ENCODE measurements at regions not wholly inside any gene's neighbourhood (a gene's known extent, or its start where the extent isn't known, plus 50 kb on each side); places are given as distances from the start of the nearest gene placed in this dataset.

DNA sequence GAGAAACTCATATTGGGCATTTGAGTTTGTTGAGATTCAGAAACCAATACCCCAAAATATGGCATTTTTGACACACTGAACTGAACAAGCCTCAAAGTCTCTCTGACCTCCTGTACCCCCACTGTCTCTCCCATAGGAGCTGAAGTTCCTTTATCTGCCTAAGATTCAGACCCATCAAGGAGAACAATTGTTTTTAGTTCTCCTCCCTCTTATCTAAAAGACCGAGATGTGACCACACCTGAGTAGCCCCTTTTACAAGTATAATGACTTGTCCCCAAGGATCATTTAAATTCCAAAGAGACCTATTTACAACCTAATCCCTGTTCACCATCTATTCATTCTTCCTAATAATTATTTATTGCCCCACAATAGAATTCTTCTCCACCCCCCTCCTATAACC is 122.1 kb upstream of the PLAAT1 start:
- no peak for DNase-seq (ENCODE audit: low spot score)
- Histone ChIP-seq H4K20me1 (ENCODE audit: insufficient read depth, low read length) (no peaks in the 10 kb centered on the region), H2AFZ (ENCODE audit: low read length) (no peak overlapping the region), H3K27ac (ENCODE audit: low read depth, low read length, poor library complexity, severe bottlenecking) (no peak overlapping the region), H3K79me2 (ENCODE audit: insufficient read depth, low read depth, low read length) (no peaks in the 10 kb centered on the region), H3K36me3 (ENCODE audit: insufficient read depth, low read length) (no peaks in the 10 kb centered on the region), H3K9me2 (ENCODE audit: insufficient read depth, low read length) (no peaks in the 10 kb centered on the region), H3K4me1 (ENCODE audit: insufficient read depth, low read length, poor library complexity, severe bottlenecking) (no peaks in the 10 kb centered on the region), H3K9me3 (ENCODE audit: low read length) (no peaks in the 10 kb centered on the region), H3K4me2 (ENCODE audit: low read length) (no peak overlapping the region), H3K4me3 (ENCODE audit: low read depth, low read length, poor library complexity, severe bottlenecking) (no peak overlapping the region)
- intact Hi-C loops (cut with micrococcal nuclease; ENCODE audit: unreplicated experiment) = no loop called here
- no peak for TF ChIP-seq EZH2phosphoT487 (IDR thresholded peaks at IDR 0.05; ENCODE audit: borderline replicate concordance, low read depth, low read length)
- TF ChIP-seq, protein P1, sequence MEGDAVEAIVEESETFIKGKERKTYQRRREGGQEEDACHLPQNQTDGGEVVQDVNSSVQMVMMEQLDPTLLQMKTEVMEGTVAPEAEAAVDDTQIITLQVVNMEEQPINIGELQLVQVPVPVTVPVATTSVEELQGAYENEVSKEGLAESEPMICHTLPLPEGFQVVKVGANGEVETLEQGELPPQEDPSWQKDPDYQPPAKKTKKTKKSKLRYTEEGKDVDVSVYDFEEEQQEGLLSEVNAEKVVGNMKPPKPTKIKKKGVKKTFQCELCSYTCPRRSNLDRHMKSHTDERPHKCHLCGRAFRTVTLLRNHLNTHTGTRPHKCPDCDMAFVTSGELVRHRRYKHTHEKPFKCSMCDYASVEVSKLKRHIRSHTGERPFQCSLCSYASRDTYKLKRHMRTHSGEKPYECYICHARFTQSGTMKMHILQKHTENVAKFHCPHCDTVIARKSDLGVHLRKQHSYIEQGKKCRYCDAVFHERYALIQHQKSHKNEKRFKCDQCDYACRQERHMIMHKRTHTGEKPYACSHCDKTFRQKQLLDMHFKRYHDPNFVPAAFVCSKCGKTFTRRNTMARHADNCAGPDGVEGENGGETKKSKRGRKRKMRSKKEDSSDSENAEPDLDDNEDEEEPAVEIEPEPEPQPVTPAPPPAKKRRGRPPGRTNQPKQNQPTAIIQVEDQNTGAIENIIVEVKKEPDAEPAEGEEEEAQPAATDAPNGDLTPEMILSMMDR (conservative IDR thresholded peaks at IDR 0.05; ENCODE audit: low read length) = no peak
- CTCF ChIA-PET (ENCODE audit: unreplicated experiment) = no interaction called here
- POLR2A ChIA-PET = interaction anchor here (0.7 to 2.5 kb wide), 2 partner anchors 9 to 1403 kb away, joined by 3 to 6 read pairs; no protein-coding TSS in a partner anchor
- BruUV-seq (replicated peaks) = no TSS peak

DNA sequence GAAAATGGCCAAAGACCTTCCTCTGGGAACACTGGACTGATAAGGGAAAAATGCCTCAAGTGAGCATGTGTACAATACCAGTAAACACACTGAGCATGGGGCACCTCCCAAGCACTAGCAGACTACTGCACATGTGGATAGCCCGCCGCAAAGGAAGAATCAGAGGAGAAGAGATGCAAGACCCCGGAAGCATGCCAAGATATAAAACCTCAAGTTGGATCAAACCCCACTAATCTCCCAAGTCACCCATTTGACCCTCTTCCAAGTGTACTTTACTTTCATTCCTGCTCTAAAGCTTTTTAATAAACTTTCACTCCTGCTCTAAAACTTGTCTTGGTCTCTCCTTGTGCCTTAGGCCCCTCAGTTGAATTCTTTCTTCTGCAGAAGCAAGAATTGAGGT is 121.1 kb upstream of the PLAAT1 start:
- no TSS peak for BruUV-seq (replicated peaks)
- CTCF ChIA-PET (ENCODE audit: unreplicated experiment) = no interaction called here
- TF ChIP-seq, protein P1 (conservative IDR thresholded peaks at IDR 0.05; ENCODE audit: low read length) = no peak
- TF ChIP-seq EZH2phosphoT487 (IDR thresholded peaks at IDR 0.05; ENCODE audit: borderline replicate concordance, low read depth, low read length) = no peak
- Histone ChIP-seq H3K4me1 (ENCODE audit: insufficient read depth, low read length, poor library complexity, severe bottlenecking) (no peaks in the 10 kb centered on the region), H3K9me3 (ENCODE audit: low read length) (no peaks in the 10 kb centered on the region), H2AFZ (ENCODE audit: low read length) (no peak overlapping the region), H3K79me2 (ENCODE audit: insufficient read depth, low read depth, low read length) (no peaks in the 10 kb centered on the region), H3K4me2 (ENCODE audit: low read length) (no peak overlapping the region), H3K27ac (ENCODE audit: low read depth, low read length, poor library complexity, severe bottlenecking) (no peak overlapping the region), H4K20me1 (ENCODE audit: insufficient read depth, low read length) (no peaks in the 10 kb centered on the region), H3K4me3 (ENCODE audit: low read depth, low read length, poor library complexity, severe bottlenecking) (no peak overlapping the region), H3K9me2 (ENCODE audit: insufficient read depth, low read length) (no peaks in the 10 kb centered on the region), H3K36me3 (ENCODE audit: insufficient read depth, low read length) (no peaks in the 10 kb centered on the region)
- DNase-seq (ENCODE audit: low spot score) = no peak
- intact Hi-C loops (cut with micrococcal nuclease; ENCODE audit: unreplicated experiment) = no loop called here
- POLR2A ChIA-PET = no interaction called here

DNA sequence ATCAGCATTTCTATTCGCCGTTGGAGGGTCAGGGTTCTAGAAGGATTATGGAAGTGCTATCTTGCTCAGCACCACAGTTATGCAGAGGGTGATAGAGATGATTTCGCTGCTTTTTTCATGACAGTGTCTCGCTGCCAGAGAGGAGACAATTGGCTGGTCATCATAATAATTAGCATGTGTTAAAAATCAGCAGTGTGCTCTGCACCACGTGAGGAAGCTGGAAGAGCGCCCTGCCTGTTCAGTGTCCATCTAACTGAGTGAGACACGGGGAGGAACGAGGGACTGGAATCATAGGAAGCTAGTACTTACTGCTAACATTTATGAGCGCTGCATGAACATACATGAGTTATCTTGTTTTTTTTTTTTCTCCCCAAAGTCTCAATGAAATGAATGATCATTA is 116.2 kb upstream of the PLAAT1 start:
- Histone ChIP-seq H3K36me3 (ENCODE audit: insufficient read depth, low read length) (no peaks in the 10 kb centered on the region), H3K4me1 (ENCODE audit: insufficient read depth, low read length, poor library complexity, severe bottlenecking) (no peaks in the 10 kb centered on the region), H2AFZ (ENCODE audit: low read length) (no peak overlapping the region), H3K4me3 (ENCODE audit: low read depth, low read length, poor library complexity, severe bottlenecking) (no peak overlapping the region), H3K9me3 (ENCODE audit: low read length) (no peaks in the 10 kb centered on the region), H3K27ac (ENCODE audit: low read depth, low read length, poor library complexity, severe bottlenecking) (no peak overlapping the region), H3K9me2 (ENCODE audit: insufficient read depth, low read length) (no peaks in the 10 kb centered on the region), H3K79me2 (ENCODE audit: insufficient read depth, low read depth, low read length) (no peaks in the 10 kb centered on the region), H4K20me1 (ENCODE audit: insufficient read depth, low read length) (no peaks in the 10 kb centered on the region), H3K4me2 (ENCODE audit: low read length) (no peak overlapping the region)
- ChIA-PET POLR2A (no interaction called here), CTCF (ENCODE audit: unreplicated experiment) (no interaction called here)
- intact Hi-C loops (cut with micrococcal nuclease; ENCODE audit: unreplicated experiment) = no loop called here
- no TSS peak for BruUV-seq (replicated peaks)
- no peak for TF ChIP-seq EZH2phosphoT487 (IDR thresholded peaks at IDR 0.05; ENCODE audit: borderline replicate concordance, low read depth, low read length)
- TF ChIP-seq, protein P1 (conservative IDR thresholded peaks at IDR 0.05; ENCODE audit: low read length) = no peak
- DNase-seq (ENCODE audit: low spot score) = no peak

Data from OCI-LY7 (cell line).